Smooth muscle cell (in vitro differentiated cells): ENCODE measurements at regions not wholly inside any gene's neighbourhood (a gene's known extent, or its start where the extent isn't known, plus 50 kb on each side); places are given as distances from the start of the nearest gene placed in this dataset.

ENCODE experiments used
- DNase-seq: peaks from one replicate; lab custom pipeline; 2025; ENCODE audit not compliant: unreplicated experiment; lab: John Stamatoyannopoulos, UW
- H2AFZ ChIP-seq: fragments of 200-600 bp; sonication (generic); 2 replicates; pipeline ENCODE4 v1.6.0; 2016; ENCODE audit warnings: antibody characterized with exemption, low read depth, mild to moderate bottlenecking
- H3F3A ChIP-seq: fragments of 200-600 bp; sonication (generic); 2 replicates; pipeline ENCODE4 v1.6.0; 2017; ENCODE audit warnings: antibody characterized with exemption, low read depth
- H3K27ac ChIP-seq: fragments of 200-600 bp; sonication (generic); 2 replicates; pipeline ENCODE4 v1.5.1; 2016; ENCODE audit warnings: low read depth, mild to moderate bottlenecking
- H3K27me3 ChIP-seq: fragments of 200-600 bp; sonication (generic); 2 replicates; pipeline ENCODE4 v1.6.1; 2016; ENCODE audit warnings: low read depth, mild to moderate bottlenecking
- H3K36me3 ChIP-seq: fragments of 200-600 bp; sonication (generic); 2 replicates; pipeline ENCODE4 v1.5.1; 2016; ENCODE audit warnings: low read depth
- H3K4me1 ChIP-seq: fragments of 200-600 bp; sonication (generic); 2 replicates; pipeline ENCODE4 v1.5.1; 2016; ENCODE audit warnings: low read depth
- H3K4me2 ChIP-seq: fragments of 200-600 bp; sonication (generic); 2 replicates; pipeline ENCODE4 v1.6.0; 2016; ENCODE audit warnings: mild to moderate bottlenecking
- H3K4me3 ChIP-seq: fragments of 200-600 bp; sonication (generic); 2 replicates; pipeline ENCODE4 v1.5.1; 2016; ENCODE audit warnings: mild to moderate bottlenecking
- H3K79me2 ChIP-seq: fragments of 200-600 bp; sonication (generic); 2 replicates; pipeline ENCODE4 v1.6.0; 2016; ENCODE audit warnings: low read depth, mild to moderate bottlenecking
- H3K9ac ChIP-seq: fragments of 200-600 bp; sonication (generic); 2 replicates; pipeline ENCODE4 v1.6.0; 2016; ENCODE audit warnings: low read depth
- H3K9me3 ChIP-seq: fragments of 200-600 bp; sonication (generic); replicated peaks from 2 replicates; pipeline ENCODE4 v1.5.1; 2016; ENCODE audit warnings: low read depth
- H4K20me1 ChIP-seq: fragments of 200-600 bp; sonication (generic); 2 replicates; pipeline ENCODE4 v1.6.0; 2016; ENCODE audit warnings: low read depth
- WGBS: methylation state at CpG from one replicate; pipeline ENCODE4 v1.1.7; 2016; ENCODE audit warnings: low lambda C conversion rate; 5-methylcytosine and 5-hydroxymethylcytosine counted together
- TF ChIP-seq, protein P1 (sequence below): fragments of 200-600 bp; sonication (generic); IDR thresholded peaks from 2 replicates; pipeline ENCODE4 v1.5.1; 2017; ENCODE audit warnings: borderline replicate concordance, mild to moderate bottlenecking, antibody characterized with exemption; ENCODE audit not compliant: insufficient read depth, poor library complexity, severe bottlenecking

DNA sequence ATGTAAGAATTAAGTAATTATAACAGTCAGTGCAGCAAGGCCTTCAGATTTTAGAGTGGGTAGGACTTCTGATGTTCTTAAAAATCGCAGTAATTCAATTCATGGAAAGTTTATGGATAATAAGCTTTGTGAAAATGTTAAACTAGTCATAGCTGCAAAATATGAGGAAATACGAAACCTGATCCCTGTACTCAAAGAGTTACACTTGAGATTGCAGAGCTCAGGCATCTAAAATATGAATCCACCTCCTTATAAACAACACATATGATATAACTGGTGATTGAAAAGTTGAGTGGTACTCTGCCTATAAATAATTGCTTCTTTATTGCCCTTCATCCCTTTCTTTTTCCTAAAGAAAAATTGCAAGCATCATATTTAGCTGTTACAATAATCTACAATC, 473.3 kb downstream of the OTOL1 start:
- DNase-seq = no peak
- Histone ChIP-seq H4K20me1 (no peaks in the 10 kb centered on the region), H3K27me3 (no peaks in the 10 kb centered on the region), H3K9me3 (no peaks in the 10 kb centered on the region), H3K36me3 (no peaks in the 10 kb centered on the region), H3K4me3 (no peak overlapping the region), H2AFZ (no peak overlapping the region), H3K27ac (no peak overlapping the region), H3K9ac (no peak overlapping the region), H3F3A (no peaks in the 10 kb centered on the region), H3K4me2 (no peak overlapping the region), H3K4me1 (no peaks in the 10 kb centered on the region), H3K79me2 (no peaks in the 10 kb centered on the region)
- TF ChIP-seq, protein P1, sequence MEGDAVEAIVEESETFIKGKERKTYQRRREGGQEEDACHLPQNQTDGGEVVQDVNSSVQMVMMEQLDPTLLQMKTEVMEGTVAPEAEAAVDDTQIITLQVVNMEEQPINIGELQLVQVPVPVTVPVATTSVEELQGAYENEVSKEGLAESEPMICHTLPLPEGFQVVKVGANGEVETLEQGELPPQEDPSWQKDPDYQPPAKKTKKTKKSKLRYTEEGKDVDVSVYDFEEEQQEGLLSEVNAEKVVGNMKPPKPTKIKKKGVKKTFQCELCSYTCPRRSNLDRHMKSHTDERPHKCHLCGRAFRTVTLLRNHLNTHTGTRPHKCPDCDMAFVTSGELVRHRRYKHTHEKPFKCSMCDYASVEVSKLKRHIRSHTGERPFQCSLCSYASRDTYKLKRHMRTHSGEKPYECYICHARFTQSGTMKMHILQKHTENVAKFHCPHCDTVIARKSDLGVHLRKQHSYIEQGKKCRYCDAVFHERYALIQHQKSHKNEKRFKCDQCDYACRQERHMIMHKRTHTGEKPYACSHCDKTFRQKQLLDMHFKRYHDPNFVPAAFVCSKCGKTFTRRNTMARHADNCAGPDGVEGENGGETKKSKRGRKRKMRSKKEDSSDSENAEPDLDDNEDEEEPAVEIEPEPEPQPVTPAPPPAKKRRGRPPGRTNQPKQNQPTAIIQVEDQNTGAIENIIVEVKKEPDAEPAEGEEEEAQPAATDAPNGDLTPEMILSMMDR = no peak
- 90% methylated on average over 2 of the region's 2 CpGs for WGBS

DNA sequence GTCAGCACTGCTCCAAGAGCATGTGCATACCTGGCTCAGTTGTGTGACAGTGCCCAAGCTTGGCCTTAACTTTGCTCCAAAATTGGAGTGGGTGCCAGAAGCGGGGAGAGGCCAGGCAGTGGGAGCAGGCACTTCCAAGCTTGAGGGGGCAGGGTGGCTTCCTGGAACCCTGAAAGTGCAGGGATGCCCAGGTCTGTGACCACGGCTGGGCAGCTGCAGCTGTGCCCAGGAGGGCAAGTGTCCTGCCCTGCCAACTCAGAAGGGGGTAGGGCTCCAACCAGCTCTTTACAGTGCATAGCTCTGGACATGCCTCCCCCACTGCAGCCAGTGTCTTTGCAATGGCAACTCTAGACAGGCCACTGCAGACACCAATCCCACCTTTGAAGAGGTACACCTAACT, 478.6 kb downstream of the OTOL1 start:
- Histone ChIP-seq H3K4me3 (no peak overlapping the region), H3K4me2 (no peak overlapping the region), H3K9ac (no peak overlapping the region), H3K79me2 (no peaks in the 10 kb centered on the region), H4K20me1 (no peaks in the 10 kb centered on the region), H3K27ac (no peak overlapping the region), H3K27me3 (no peaks in the 10 kb centered on the region), H3F3A (no peaks in the 10 kb centered on the region), H3K4me1 (no peaks in the 10 kb centered on the region), H2AFZ (no peak overlapping the region), H3K9me3 (no peaks in the 10 kb centered on the region), H3K36me3 (no peaks in the 10 kb centered on the region)
- TF ChIP-seq, protein P1 = no peak
- DNase-seq = no peak
- WGBS = 90% methylated on average over 2 of the region's 2 CpGs

DNA sequence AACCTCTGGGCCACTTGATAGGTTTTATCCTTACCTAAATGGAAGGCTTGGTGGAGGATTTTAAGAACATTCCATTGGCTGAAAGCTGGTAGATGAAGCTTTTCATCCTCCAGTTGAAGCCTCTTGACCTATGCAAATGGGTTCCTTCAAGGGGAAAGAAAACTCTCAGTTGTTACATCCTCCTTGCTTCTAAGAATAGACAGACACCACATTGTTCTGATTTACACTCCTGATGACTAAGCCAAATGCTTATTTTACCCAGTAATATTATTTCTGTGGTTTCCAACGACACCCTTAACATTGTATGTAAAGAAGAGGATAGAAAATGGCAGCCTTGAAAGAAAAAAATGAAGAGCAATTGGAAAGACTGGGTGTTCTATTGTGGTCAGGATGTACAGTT, 480.5 kb downstream of the OTOL1 start:
- no peak overlapping the region for H2AFZ ChIP-seq
- TF ChIP-seq, protein P1 = no peak
- H3K4me3 ChIP-seq = no peak overlapping the region
- no peaks in the 10 kb centered on the region for H3K27me3 ChIP-seq
- H3K9ac ChIP-seq = no peak overlapping the region
- no peak overlapping the region for H3K4me2 ChIP-seq
- H4K20me1 ChIP-seq = no peaks in the 10 kb centered on the region
- H3K36me3 ChIP-seq = no peaks in the 10 kb centered on the region
- no peaks in the 10 kb centered on the region for H3K4me1 ChIP-seq
- no peaks in the 10 kb centered on the region for H3F3A ChIP-seq
- no peaks in the 10 kb centered on the region for H3K79me2 ChIP-seq
- no peak for DNase-seq
- 54% methylated on average over 1 of the region's 1 CpG for WGBS
- H3K27ac ChIP-seq = no peak overlapping the region
- no peaks in the 10 kb centered on the region for H3K9me3 ChIP-seq

DNA sequence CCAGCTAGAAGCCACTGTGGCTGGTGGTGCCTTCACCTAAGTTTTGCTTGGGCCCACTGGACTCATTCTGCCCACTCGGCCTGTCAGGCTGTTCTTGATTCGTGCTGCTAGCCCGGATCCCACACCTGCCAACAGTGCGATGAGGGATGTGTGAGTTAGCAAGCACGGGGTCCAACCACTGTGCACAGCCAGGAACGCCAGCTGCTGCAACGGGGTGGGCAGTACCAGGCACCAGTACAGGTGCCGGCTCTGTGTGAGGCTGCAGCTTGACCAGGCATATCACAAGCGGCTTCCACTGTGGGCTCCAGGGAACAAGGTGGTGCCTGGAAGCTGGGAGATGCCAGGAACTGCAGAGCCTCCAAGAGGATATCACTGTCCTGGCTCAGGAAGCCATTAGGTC, 481.2 kb downstream of the OTOL1 start:
- Histone ChIP-seq H4K20me1 (no peaks in the 10 kb centered on the region), H3K27me3 (no peaks in the 10 kb centered on the region), H3K4me3 (no peak overlapping the region), H3K9me3 (no peaks in the 10 kb centered on the region), H3K79me2 (no peaks in the 10 kb centered on the region), H3K4me1 (no peaks in the 10 kb centered on the region), H3K36me3 (no peaks in the 10 kb centered on the region), H2AFZ (no peak overlapping the region), H3K9ac (no peak overlapping the region), H3F3A (no peaks in the 10 kb centered on the region), H3K4me2 (no peak overlapping the region), H3K27ac (no peak overlapping the region)
- no peak for DNase-seq
- WGBS = 98% methylated on average over 9 of the region's 9 CpGs
- TF ChIP-seq, protein P1 = no peak
